ENCODE measurements at regions not wholly inside any gene's neighbourhood (a gene's known extent, or its start where the extent isn't known, plus 50 kb on each side); places are given as distances from the start of the nearest gene placed in this dataset.

GRCh38 chr5:58911270-58911669, 328.4 kb downstream of the RAB3C start:
- no peak for DNase-seq
- Histone ChIP-seq H3K4me3 (no peak overlapping the region), H3K27me3 (replicated peaks in 1 of 7) (no peaks in the 10 kb centered on the region), H3K27ac (no peak overlapping the region), H3K4me1 (no peaks in the 10 kb centered on the region), H3K36me3 (no peaks in the 10 kb centered on the region), H3K9me3 (peaks cover 0 to 6% (median 2%) of the 10 kb centered on the region in 8 donors)
- intact Hi-C loops (cut with DNase I; ENCODE audit: low total_unique reads): no loop called here
- 64 to 91% (median 88%) methylated on average over 7 of the region's 7 CpGs for WGBS, 5 donors
- TF ChIP-seq CTCF (IDR thresholded peaks at IDR 0.05 in 8 of 11, conservative IDR thresholded peaks at IDR 0.05 in 3 of 11): no peak

GRCh38 chr5:58912116-58912515, 329.2 kb downstream of the RAB3C start:
- DNase-seq: no peak
- Histone ChIP-seq H3K9me3 (no peaks in the 10 kb centered on the region), H3K4me1 (no peaks in the 10 kb centered on the region), H3K36me3 (no peaks in the 10 kb centered on the region), H3K27me3 (replicated peaks in 1 of 7) (no peaks in the 10 kb centered on the region), H3K27ac (no peak overlapping the region), H3K4me3 (no peak overlapping the region)
- intact Hi-C loops (cut with DNase I; ENCODE audit: low total_unique reads): no loop called here
- TF ChIP-seq POLR2A (IDR thresholded peaks at IDR 0.05) (no peak), CTCF (IDR thresholded peaks at IDR 0.05 in 8 of 11, conservative IDR thresholded peaks at IDR 0.05 in 3 of 11) (no peak), POLR2AphosphoS5 (IDR thresholded peaks at IDR 0.05) (no peak)
- WGBS, 5 donors: 80 to 94% (median 86%) methylated on average over 1 of the region's 1 CpG

- H3K36me3 ChIP-seq: no peaks in the 10 kb centered on the region
- WGBS, 5 donors: 83 to 98% (median 90%) methylated on average over 6 of the region's 6 CpGs
Observed at GRCh38 chr5:58913406-58913990, 330.6 kb downstream of the RAB3C start.

More at GRCh38 chr5:58913406-58913990, 330.6 kb downstream of the RAB3C start:
- DNase-seq: no peak
- Histone ChIP-seq H3K27ac (no peak overlapping the region), H3K4me1 (peaks cover 0 to 3% (median 0%) of the 10 kb centered on the region in 6 donors), H3K4me3 (no peak overlapping the region), H3K27me3 (replicated peaks in 1 of 7) (no peaks in the 10 kb centered on the region), H3K9me3 (no peaks in the 10 kb centered on the region)
- TF ChIP-seq POLR2AphosphoS5 (IDR thresholded peaks at IDR 0.05): no peak
- no peak for TF ChIP-seq CTCF (IDR thresholded peaks at IDR 0.05 in 8 of 11, conservative IDR thresholded peaks at IDR 0.05 in 3 of 11)
- TF ChIP-seq POLR2A (IDR thresholded peaks at IDR 0.05): no peak
- intact Hi-C loops (cut with DNase I; ENCODE audit: low total_unique reads): no loop called here
